Testis (tissue), 2 donors: ENCODE measurements at regions not wholly inside any gene's neighbourhood (a gene's known extent, or its start where the extent isn't known, plus 50 kb on each side); places are given as distances from the start of the nearest gene placed in this dataset.

Experiments
- DNase-seq: peaks from one replicate; pipeline ENCODE4 v3.0.0-alpha.2; 2019
- H3K27ac ChIP-seq, 2 donors: fragments of 200-600 bp; sonication (generic); one replicate each; pipeline ENCODE4 v1.5.1; 2019
- H3K27me3 ChIP-seq: fragments of 200-600 bp; sonication (generic); one replicate; pipeline ENCODE4 v1.5.1; 2019
- H3K36me3 ChIP-seq: fragments of 200-600 bp; sonication (generic); one replicate; pipeline ENCODE4 v1.5.1; 2017; ENCODE audit warnings: low read depth; ENCODE audit errors: missing control alignments
- H3K4me1 ChIP-seq: fragments of 200-600 bp; sonication (generic); one replicate; pipeline ENCODE4 v1.5.1; 2019
- H3K4me3 ChIP-seq, 2 donors: fragments of 200-600 bp; sonication (generic); one replicate each; pipeline ENCODE4 v1.5.1; 2017 to 2019
- H3K9me3 ChIP-seq: fragments of 200-600 bp; sonication (generic); one replicate; pipeline ENCODE4 v1.5.1; 2017
- CTCF ChIP-seq, 3 experiments: fragments of 450-650 bp in 2 of 3; fragments of 200-600 bp in 1 of 3; sonication (generic) in 1 of 3; IDR thresholded peaks; one replicate each; pipeline ENCODE4 v1.5.1; 2016 to 2019; ENCODE audit warnings: antibody characterized with exemption in 3 of 3, mild to moderate bottlenecking in 2 of 3, moderate library complexity in 1 of 3
- POLR2A ChIP-seq: fragments of 450-650 bp; IDR thresholded peaks from one replicate; pipeline ENCODE4 v1.6.1; 2017; ENCODE audit warnings: antibody characterized with exemption, mild to moderate bottlenecking, moderate library complexity
- WGBS, 2 donors: methylation state at CpG; one replicate each; pipeline ENCODE4 v1.1.5; 2018; 5-methylcytosine and 5-hydroxymethylcytosine counted together
- intact Hi-C: fragments of 100-400 bp; cut with DNase I; formaldehyde crosslinking; loops from one replicate; pipeline ENCODE4 v1.15.1; 2023; ENCODE audit warnings: low total_unique reads

DNA sequence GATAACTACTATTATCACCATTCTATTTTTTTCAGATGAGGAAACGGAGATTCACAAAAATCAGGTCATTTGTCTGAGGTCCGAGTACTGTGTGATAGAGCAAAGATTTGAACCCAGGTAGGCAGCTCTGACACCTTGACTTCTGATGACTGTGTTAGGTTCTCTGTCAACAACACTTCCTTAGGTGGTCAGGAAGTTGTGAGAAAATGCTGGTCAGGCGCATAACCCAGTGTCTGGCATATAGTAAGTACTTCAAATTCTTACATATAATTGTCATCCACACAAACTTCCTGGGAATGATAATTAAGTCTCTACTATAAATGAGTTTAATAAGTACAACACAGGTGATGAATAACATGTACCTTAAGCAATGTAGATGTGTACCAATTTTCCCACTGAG is 381.5 kb downstream of the NEBL start:
- H3K36me3 ChIP-seq = no peaks in the 10 kb centered on the region
- H3K4me1 ChIP-seq = no peaks in the 10 kb centered on the region
- intact Hi-C loops = no loop called here
- H3K9me3 ChIP-seq = no peaks in the 10 kb centered on the region
- no peak overlapping the region for H3K27ac ChIP-seq
- no peak for DNase-seq
- H3K4me3 ChIP-seq = no peak overlapping the region
- no peak for TF ChIP-seq POLR2A
- TF ChIP-seq CTCF (IDR thresholded peaks at IDR 0.05) = no peak
- no peaks in the 10 kb centered on the region for H3K27me3 ChIP-seq
- 82 to 94% methylated on average over 3 of the region's 3 CpGs for WGBS, 2 donors

- no peak for DNase-seq
- no peaks in the 10 kb centered on the region for H3K9me3 ChIP-seq
- no peaks in the 10 kb centered on the region for H3K36me3 ChIP-seq
- H3K4me1 ChIP-seq = no peaks in the 10 kb centered on the region
- TF ChIP-seq CTCF (IDR thresholded peaks at IDR 0.05) (no peak), POLR2A (no peak)
- H3K27ac ChIP-seq = no peak overlapping the region
- no peak overlapping the region for H3K4me3 ChIP-seq
- 14 to 24% methylated on average over 8 of the region's 8 CpGs for whole genome bisulfite sequencing, 2 donors
- H3K27me3 ChIP-seq = no peaks in the 10 kb centered on the region
- intact Hi-C loops = no loop called here
Observed at GRCh38 chr10:20512631-20513030, 384.5 kb downstream of the NEBL start.

DNA sequence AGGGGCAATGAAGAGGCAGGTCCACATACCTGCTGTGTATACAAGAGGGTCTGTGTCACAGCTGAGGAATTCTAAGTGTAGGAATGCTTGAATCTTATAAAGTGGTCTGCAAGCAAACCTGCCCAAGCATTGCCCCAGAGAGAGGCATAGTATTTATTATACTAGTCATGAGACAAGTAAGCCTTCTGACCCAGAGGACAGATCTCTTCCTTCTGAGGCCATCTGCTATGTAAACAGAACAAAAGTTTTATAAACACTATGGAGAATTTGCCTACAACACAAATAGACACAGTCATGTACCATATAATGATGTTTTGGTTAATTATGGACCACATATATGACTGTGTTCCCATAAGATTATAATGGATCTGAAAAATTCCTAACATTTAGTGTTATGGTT is 388.2 kb downstream of the NEBL start:
- intact Hi-C loops = no loop called here
- Histone ChIP-seq H3K4me1 (no peaks in the 10 kb centered on the region), H3K36me3 (no peaks in the 10 kb centered on the region), H3K4me3 (no peak overlapping the region), H3K27me3 (no peaks in the 10 kb centered on the region), H3K27ac (no peak overlapping the region), H3K9me3 (no peaks in the 10 kb centered on the region)
- DNase-seq = no peak
- TF ChIP-seq CTCF (IDR thresholded peaks at IDR 0.05) = no peak
- TF ChIP-seq POLR2A = no peak

DNA sequence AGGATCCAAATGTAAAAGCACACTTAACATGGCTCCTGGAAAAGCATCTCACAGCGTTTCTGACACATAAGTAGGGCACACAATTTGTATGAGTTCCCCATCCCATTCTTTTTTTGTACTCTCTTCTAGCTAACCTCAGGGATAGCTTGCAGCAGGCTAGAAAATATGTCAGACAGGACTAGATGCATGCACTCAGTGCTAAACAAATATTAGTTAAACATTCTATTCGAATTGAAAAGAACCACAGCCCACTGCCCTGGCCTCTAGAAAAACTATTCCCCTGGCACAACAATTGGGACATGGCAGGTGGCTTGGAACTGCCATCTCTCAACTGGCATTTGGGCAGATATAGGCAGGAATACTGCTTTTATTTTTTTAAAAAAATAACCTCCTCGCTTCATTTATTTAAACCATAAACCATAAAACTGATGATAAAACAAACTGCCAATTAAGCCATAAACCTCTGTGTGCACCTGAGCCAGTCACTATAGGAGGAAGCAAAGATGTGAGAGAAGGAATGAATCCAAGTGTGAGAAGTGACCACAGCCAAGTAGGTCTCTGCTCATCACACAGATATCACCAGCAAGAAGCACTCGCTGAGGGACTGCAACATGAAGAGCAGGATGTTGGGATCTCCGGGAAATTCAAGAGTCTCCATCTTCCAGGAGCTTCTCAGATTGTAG is 394.1 kb downstream of the NEBL start:
- 82 to 84% methylated on average over 5 of the region's 5 CpGs for WGBS, 2 donors
- no peak overlapping the region for H3K27ac ChIP-seq
- no peaks in the 10 kb centered on the region for H3K36me3 ChIP-seq
- no peak for DNase-seq
- intact Hi-C loops = no loop called here
- TF ChIP-seq POLR2A (no peak), CTCF (IDR thresholded peaks at IDR 0.05) (no peak)
- no peaks in the 10 kb centered on the region for H3K9me3 ChIP-seq
- no peaks in the 10 kb centered on the region for H3K27me3 ChIP-seq
- H3K4me1 ChIP-seq = no peaks in the 10 kb centered on the region
- H3K4me3 ChIP-seq = no peak overlapping the region

- Histone ChIP-seq H3K4me3 (no peak overlapping the region), H3K27ac (no peak overlapping the region), H3K36me3 (no peaks in the 10 kb centered on the region), H3K27me3 (no peaks in the 10 kb centered on the region), H3K4me1 (no peaks in the 10 kb centered on the region), H3K9me3 (no peaks in the 10 kb centered on the region)
- TF ChIP-seq CTCF (IDR thresholded peaks at IDR 0.05) = no peak
- WGBS, 2 donors = 79 to 89% methylated on average over 1 of the region's 1 CpG
- no peak for DNase-seq
- intact Hi-C loops = no loop called here
Observed at GRCh38 chr10:20494474-20494873, 402.6 kb downstream of the NEBL start.
